Astrocyte (in vitro differentiated cells and primary cell): ENCODE measurements at regions not wholly inside any gene's neighbourhood (a gene's known extent, or its start where the extent isn't known, plus 50 kb on each side); places are given as distances from the start of the nearest gene placed in this dataset.

ENCODE experiments used
- EZH2 ChIP-seq: IDR thresholded peaks from 2 replicates; pipeline ENCODE4 v1.6.1; 2012; ENCODE audit warnings: mild to moderate bottlenecking, low read length, inconsistent platforms; ENCODE audit not compliant: insufficient read depth
- TF ChIP-seq, protein P1 (sequence below): IDR thresholded peaks from 2 replicates; pipeline ENCODE4 v1.5.1; 2011; ENCODE audit warnings: low read depth, mild to moderate bottlenecking, inconsistent platforms, low read length, moderate library complexity; ENCODE audit not compliant: insufficient read depth

DNA sequence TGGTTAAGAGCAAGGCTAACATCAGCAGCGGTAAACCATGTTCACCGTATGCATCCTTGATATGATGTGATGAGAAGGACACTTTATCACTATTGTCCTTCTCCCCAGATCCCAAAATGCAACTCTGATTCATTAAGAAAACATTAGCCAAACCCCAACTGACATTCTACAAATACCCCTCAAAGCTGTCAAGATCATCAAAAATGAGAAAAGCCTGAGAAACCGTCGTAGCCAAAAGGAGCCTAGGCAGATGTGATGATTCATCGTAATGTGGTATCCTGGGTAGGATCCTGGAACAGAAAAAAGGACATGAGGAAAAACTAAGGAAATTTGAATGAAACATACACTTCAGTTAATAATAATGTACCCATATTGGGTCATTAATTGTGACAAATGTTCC, 67.3 kb upstream of the ST6GAL2 start:
- TF ChIP-seq EZH2: no peak
- TF ChIP-seq, protein P1, sequence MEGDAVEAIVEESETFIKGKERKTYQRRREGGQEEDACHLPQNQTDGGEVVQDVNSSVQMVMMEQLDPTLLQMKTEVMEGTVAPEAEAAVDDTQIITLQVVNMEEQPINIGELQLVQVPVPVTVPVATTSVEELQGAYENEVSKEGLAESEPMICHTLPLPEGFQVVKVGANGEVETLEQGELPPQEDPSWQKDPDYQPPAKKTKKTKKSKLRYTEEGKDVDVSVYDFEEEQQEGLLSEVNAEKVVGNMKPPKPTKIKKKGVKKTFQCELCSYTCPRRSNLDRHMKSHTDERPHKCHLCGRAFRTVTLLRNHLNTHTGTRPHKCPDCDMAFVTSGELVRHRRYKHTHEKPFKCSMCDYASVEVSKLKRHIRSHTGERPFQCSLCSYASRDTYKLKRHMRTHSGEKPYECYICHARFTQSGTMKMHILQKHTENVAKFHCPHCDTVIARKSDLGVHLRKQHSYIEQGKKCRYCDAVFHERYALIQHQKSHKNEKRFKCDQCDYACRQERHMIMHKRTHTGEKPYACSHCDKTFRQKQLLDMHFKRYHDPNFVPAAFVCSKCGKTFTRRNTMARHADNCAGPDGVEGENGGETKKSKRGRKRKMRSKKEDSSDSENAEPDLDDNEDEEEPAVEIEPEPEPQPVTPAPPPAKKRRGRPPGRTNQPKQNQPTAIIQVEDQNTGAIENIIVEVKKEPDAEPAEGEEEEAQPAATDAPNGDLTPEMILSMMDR: no peak
